K562 (cell line): ENCODE measurements at regions not wholly inside any gene's neighbourhood (a gene's known extent, or its start where the extent isn't known, plus 50 kb on each side); places are given as distances from the start of the nearest gene placed in this dataset.
A peak's percentile ranks its signal among the peaks of the same experiment; 100 is the strongest.

Experiments
- BMI1 ChIP-seq: fragments of 150-350 bp; IDR thresholded peaks from 2 replicates; pipeline ENCODE4 v1.6.1; 2014; ENCODE audit warnings: low read length
- ELF2 ChIP-seq: fragments of 250-450 bp; sonication (Bioruptor Pico); IDR thresholded peaks from 2 replicates; pipeline ENCODE4 v1.5.0; 2021; ENCODE audit warnings: mild to moderate bottlenecking
- EP300 ChIP-seq: IDR thresholded peaks from 2 replicates; pipeline ENCODE4 v1.6.1; 2012; ENCODE audit warnings: low read length, improper control_type of control experiment
- FOXA1 ChIP-seq: fragments of 450-650 bp; IDR thresholded peaks from 2 replicates; pipeline ENCODE4 v1.6.1; 2016; ENCODE audit warnings: mild to moderate bottlenecking, borderline replicate concordance
- HNRNPL ChIP-seq: fragments of 200-400 bp; formaldehyde crosslinking; IDR thresholded peaks from 2 replicates; pipeline ENCODE4 v1.6.1; 2017; ENCODE audit warnings: low read depth, mild to moderate bottlenecking, low read length
- LEF1 ChIP-seq: fragments of 450-650 bp; IDR thresholded peaks from 2 replicates; pipeline ENCODE4 v1.6.1; 2016; ENCODE audit warnings: mild to moderate bottlenecking
- MAZ ChIP-seq, 2 experiments: fragments of 450-650 bp in 1 of 2; sonication (generic) in 1 of 2; formaldehyde crosslinking; IDR thresholded peaks in 1 of 2; conservative IDR thresholded peaks in 1 of 2; 2 replicates each; pipeline versions ENCODE4 v1.4.0 to v1.5.0; 2020; ENCODE audit warnings: mild to moderate bottlenecking in 1 of 2, missing genetic modification reagents in 1 of 2
- NELFE ChIP-seq: IDR thresholded peaks from 2 replicates; pipeline ENCODE4 v1.6.1; 2011; ENCODE audit warnings: mild to moderate bottlenecking; ENCODE audit not compliant: insufficient read depth, insufficient read length
- NEUROD1 ChIP-seq: fragments of 150-350 bp; IDR thresholded peaks from 2 replicates; pipeline ENCODE4 v1.6.1; 2014; ENCODE audit warnings: borderline replicate concordance, low read length, low read depth; ENCODE audit not compliant: partially characterized antibody
- PPARD ChIP-seq: fragments of 250-450 bp; sonication (Bioruptor Pico); IDR thresholded peaks from 2 replicates; pipeline ENCODE4 v1.8.0; 2022; ENCODE audit warnings: inconsistent platforms, mild to moderate bottlenecking, moderate library complexity
- RBBP5 ChIP-seq: fragments of 200-600 bp; sonication (generic); IDR thresholded peaks from 2 replicates; pipeline ENCODE4 v1.6.1; 2012; ENCODE audit warnings: borderline replicate concordance, mild to moderate bottlenecking, low read length, control low read depth, inconsistent platforms; ENCODE audit not compliant: insufficient read depth, poor library complexity, severe bottlenecking
- RBM14 ChIP-seq: fragments of 200-400 bp; formaldehyde crosslinking; IDR thresholded peaks from 2 replicates; pipeline ENCODE4 v1.6.1; 2018; ENCODE audit warnings: low read depth, mild to moderate bottlenecking, low read length, moderate library complexity, borderline replicate concordance; ENCODE audit not compliant: insufficient read depth
- RCOR1 ChIP-seq, 2 experiments: IDR thresholded peaks; 2 replicates each; pipeline ENCODE4 v1.6.1; 2012; ENCODE audit warnings: low read depth in 2 of 2, low read length in 2 of 2, borderline replicate concordance in 1 of 2, improper control_type of control experiment in 1 of 2
- SNIP1 ChIP-seq: fragments of 450-650 bp; IDR thresholded peaks from 2 replicates; pipeline ENCODE4 v1.7.1; 2017; ENCODE audit warnings: low read depth, mild to moderate bottlenecking
- ZBTB11 ChIP-seq, 3 experiments: fragments of 200-800 bp in 1 of 3; fragments of 250-450 bp in 1 of 3; fragments of 450-650 bp in 1 of 3; sonication (Bioruptor Pico) in 1 of 3; sonication (Bioruptor generic) in 1 of 3; formaldehyde crosslinking in 1 of 3; IDR thresholded peaks; 2 replicates each; pipeline versions ENCODE4 v1.6.1 to v1.8.0; 2016 to 2022; ENCODE audit warnings: mild to moderate bottlenecking in 2 of 3, missing genetic modification characterization in 2 of 3, missing compliant biosample characterization in 1 of 3, moderate library complexity in 1 of 3
- ZBTB2 ChIP-seq: fragments of 450-650 bp; IDR thresholded peaks from 2 replicates; pipeline ENCODE4 v1.6.1; 2016; ENCODE audit warnings: antibody characterized with exemption
- ZNF175 ChIP-seq: fragments of 200-800 bp; sonication (Bioruptor generic); IDR thresholded peaks from 2 replicates; pipeline ENCODE4 v1.6.1; 2016; ENCODE audit warnings: low read depth, mild to moderate bottlenecking, missing genetic modification characterization, missing compliant biosample characterization
- ZNF263 ChIP-seq: sonication (generic); formaldehyde crosslinking; IDR thresholded peaks from 2 replicates; pipeline ENCODE4 v1.8.0; 2022; ENCODE audit warnings: mild to moderate bottlenecking, missing genetic modification reagents, borderline replicate concordance
- TF ChIP-seq, protein P1 (sequence below): fragments of 250-450 bp; sonication (Bioruptor Pico); IDR thresholded peaks from 2 replicates; pipeline ENCODE4 v1.9.0; 2021; ENCODE audit warnings: mild to moderate bottlenecking
- TF ChIP-seq, protein P2 (sequence below), 3 experiments: fragments of 200-800 bp in 1 of 3; sonication (Bioruptor generic) in 1 of 3; sonication (generic) in 1 of 3; formaldehyde crosslinking in 1 of 3; IDR thresholded peaks; 2 replicates each; pipeline versions ENCODE4 v1.6.1 to v1.8.0; 2016 to 2022; ENCODE audit warnings: mild to moderate bottlenecking in 2 of 3, missing compliant biosample characterization in 2 of 3, missing genetic modification characterization in 2 of 3, missing genetic modification reagents in 1 of 3

GRCh38 chr6:27177485-27178406, 69.8 kb upstream of the PRSS16 start (continued):
- TF ChIP-seq LEF1 (no peak), ZBTB11 (CRISPR knock-in tag; IDR thresholded peaks at IDR 0.05) (peak in 1 of 3 experiments; percentile 36; a peak in 1 of 6 replicates), ZBTB2 (no peak), ZNF175 (CRISPR knock-in tag) (no peak), ZNF263 (0 out of 2 replicates have a peak, but pooled peaks have one; percentile 19), SNIP1 (no peak), RBBP5 (peak; percentile 90), EP300 (no peak), NEUROD1 (peak; percentile 18), RCOR1 (IDR thresholded peaks at IDR 0.05; ENCODE audit: borderline replicate concordance in 1 of 2, low read depth in 2 of 2, low read length in 2 of 2) (peak in 1 of 2 experiments; percentile 6; a peak in 1 of 4 replicates), HNRNPL (no peak), MAZ (CRISPR knock-in tag; conservative IDR thresholded peaks at IDR 0.05 in 1 of 2, IDR thresholded peaks at IDR 0.05 in 1 of 2) (no peak), BMI1 (no peak), PPARD (CRISPR knock-in tag) (no peak), FOXA1 (no peak), RBM14 (no peak), ELF2 (no peak), NELFE (no peak)
- TF ChIP-seq, protein P1, sequence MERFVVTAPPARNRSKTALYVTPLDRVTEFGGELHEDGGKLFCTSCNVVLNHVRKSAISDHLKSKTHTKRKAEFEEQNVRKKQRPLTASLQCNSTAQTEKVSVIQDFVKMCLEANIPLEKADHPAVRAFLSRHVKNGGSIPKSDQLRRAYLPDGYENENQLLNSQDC = no peak
- TF ChIP-seq, protein P2, sequence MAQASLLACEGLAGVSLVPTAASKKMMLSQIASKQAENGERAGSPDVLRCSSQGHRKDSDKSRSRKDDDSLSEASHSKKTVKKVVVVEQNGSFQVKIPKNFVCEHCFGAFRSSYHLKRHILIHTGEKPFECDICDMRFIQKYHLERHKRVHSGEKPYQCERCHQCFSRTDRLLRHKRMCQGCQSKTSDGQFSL (CRISPR knock-in tag; IDR thresholded peaks at IDR 0.05) = no peak
- TF ChIP-seq, protein P2 (tag; IDR thresholded peaks at IDR 0.05) = no peak
